Astrocyte of the spinal cord (primary cell): ENCODE measurements at regions not wholly inside any gene's neighbourhood (a gene's known extent, or its start where the extent isn't known, plus 50 kb on each side); places are given as distances from the start of the nearest gene placed in this dataset.

ENCODE experiments used
- DNase-seq: peaks from one replicate; pipeline ENCODE4 v3.0.0; 2011; ENCODE audit warnings: low read depth, low spot score
- H3K4me3 ChIP-seq: 2 replicates; pipeline ENCODE4 v1.5.1; 2011; ENCODE audit warnings: low read depth, mild to moderate bottlenecking, low read length, moderate library complexity
- CTCF ChIP-seq: IDR thresholded peaks from 2 replicates; pipeline ENCODE4 v1.5.1; 2012; ENCODE audit warnings: low read depth, mild to moderate bottlenecking, low read length, inconsistent platforms
- in situ Hi-C: cut with HindIII; loops from 2 replicates; pipeline ENCODE4 v1.10.0; 2017; ENCODE audit warnings: low sequenced_read_pairs

- DNase-seq, result no peak
- H3K4me3 ChIP-seq, result no peak overlapping the region
- in situ Hi-C loops, result no loop called here
These were observed 751.0 kb downstream of the VGLL3 start for GRCh38 chr3:86239946-86240345.

GRCh38 chr3:86234506-86235254 lies 756.3 kb downstream of the VGLL3 start:
- no peak for TF ChIP-seq CTCF
- no peak for DNase-seq
- in situ Hi-C loops, result no loop called here
- no peak overlapping the region for H3K4me3 ChIP-seq

More at GRCh38 chr3:86239946-86240345, 751.0 kb downstream of the VGLL3 start:
- no peak for TF ChIP-seq CTCF

GRCh38 chr3:86230762-86231161 lies 760.2 kb downstream of the VGLL3 start:
- in situ Hi-C loops, result no loop called here
- no peak overlapping the region for H3K4me3 ChIP-seq
- no peak for DNase-seq
- no peak for TF ChIP-seq CTCF

GRCh38 chr3:86229775-86230094 lies 761.2 kb downstream of the VGLL3 start:
- DNase-seq, result no peak
- no peak for TF ChIP-seq CTCF
- in situ Hi-C loops, result no loop called here
- no peak overlapping the region for H3K4me3 ChIP-seq

- in situ Hi-C loops, result no loop called here
- TF ChIP-seq CTCF, result no peak
These were observed 761.7 kb downstream of the VGLL3 start for GRCh38 chr3:86229086-86229774.

GRCh38 chr3:86228101-86228500 lies 762.8 kb downstream of the VGLL3 start:
- in situ Hi-C loops, result no loop called here
- no peak for TF ChIP-seq CTCF
- no peak overlapping the region for H3K4me3 ChIP-seq
- no peak for DNase-seq

More at GRCh38 chr3:86229086-86229774, 761.7 kb downstream of the VGLL3 start:
- no peak overlapping the region for H3K4me3 ChIP-seq
- no peak for DNase-seq
